HepG2 (cell line): ENCODE measurements at regions not wholly inside any gene's neighbourhood (a gene's known extent, or its start where the extent isn't known, plus 50 kb on each side); places are given as distances from the start of the nearest gene placed in this dataset.

ENCODE experiments used
- ATAC-seq: fragments of 200-7000 bp; cut with Tn5 transposase; 3 replicates; pipeline ENCODE4 v1.9.1; 2020; ENCODE audit warnings: mild to moderate bottlenecking, moderate library complexity
- BruUV-seq: library from RNA; stranded (reverse); fragments of 400-500 nt; replicated peaks from 2 replicates; lab custom pipeline; 2021; lab: Mats Ljungman, UMichigan
- CTCF ChIA-PET: fragments of 300-600 bp; formaldehyde crosslinking; extraction: SDS; loops from one replicate; lab custom pipeline; 2021; ENCODE audit warnings: low total read pairs, inconsistent platforms, low intra/inter-chr PET ratio; lab: Yijun Ruan, JAX
- POLR2A ChIA-PET: fragments of 350-600 bp; sonication (Branson Sonifier 250); formaldehyde crosslinking; loops from one replicate; lab custom pipeline; 2020; ENCODE audit warnings: antibody characterized with exemption, inconsistent platforms; lab: Yijun Ruan, JAX
- DNase-seq: peaks from one replicate; pipeline ENCODE4 v3.0.0-alpha.2; 2015; ENCODE audit warnings: low spot score
- FAIRE-seq: peaks from 3 replicates; lab custom pipeline; 2011; peaks lifted over from hg19 to GRCh38; lab: Jason Lieb, UNC
- H2AFZ ChIP-seq: one replicate; pipeline ENCODE4 v1.6.1; 2011; ENCODE audit warnings: low read length, inconsistent platforms
- H3K27ac ChIP-seq: fragments of 300-600 bp; 3 replicates; pipeline ENCODE4 v1.8.0; 2011; ENCODE audit warnings: mixed run types, mild to moderate bottlenecking, mixed read lengths, low read length, inconsistent platforms; ENCODE audit not compliant: insufficient read depth; ENCODE audit errors: extremely low read length
- H3K27me3 ChIP-seq, 2 experiments: fragments of 200-600 bp in 1 of 2; 2 replicates in 1 of 2; 3 replicates in 1 of 2; pipeline versions ENCODE4 v1.6.0 to v1.8.0; 2011; ENCODE audit warnings: low read length in 2 of 2, mild to moderate bottlenecking in 2 of 2, moderate library complexity in 2 of 2, inconsistent platforms in 1 of 2; ENCODE audit not compliant: insufficient read depth in 2 of 2, control insufficient read depth in 1 of 2
- H3K36me3 ChIP-seq, 2 experiments: fragments of 200-600 bp in 1 of 2; replicated peaks in 1 of 2; 2 replicates in 1 of 2; 3 replicates in 1 of 2; pipeline versions ENCODE4 v1.5.1 to v1.8.0; 2011; ENCODE audit warnings: low read length in 2 of 2, inconsistent platforms in 1 of 2; ENCODE audit not compliant: insufficient read depth in 2 of 2, control insufficient read depth in 1 of 2
- H3K4me1 ChIP-seq: 2 replicates; pipeline ENCODE4 v1.5.1; 2012; ENCODE audit warnings: low read length, inconsistent platforms; ENCODE audit not compliant: insufficient read depth
- H3K4me2 ChIP-seq: 2 replicates; pipeline ENCODE4 v1.6.0; 2011; ENCODE audit warnings: low read depth, low read length, inconsistent platforms
- H3K4me3 ChIP-seq, 3 experiments: fragments of 200-600 bp in 1 of 3; sonication (generic), shearing (Covaris generic) in 1 of 3; replicated peaks in 1 of 3; 2 replicates each; pipeline ENCODE4 v1.5.1; 2011 to 2016; ENCODE audit warnings: low read length in 3 of 3, inconsistent platforms in 2 of 3, low read depth in 2 of 3, mild to moderate bottlenecking in 2 of 3, control low read depth in 1 of 3, mixed read lengths in 1 of 3; ENCODE audit not compliant: insufficient read depth in 1 of 3
- H3K79me2 ChIP-seq: one replicate; pipeline ENCODE4 v1.6.1; 2011; ENCODE audit warnings: low read length, inconsistent platforms; ENCODE audit not compliant: insufficient read depth
- H3K9ac ChIP-seq: 2 replicates; pipeline ENCODE4 v1.6.0; 2011; ENCODE audit warnings: mild to moderate bottlenecking, low read depth, low read length, inconsistent platforms; ENCODE audit not compliant: insufficient read depth
- H3K9me3 ChIP-seq: 2 replicates; pipeline ENCODE4 v1.5.1; 2012; ENCODE audit warnings: mild to moderate bottlenecking, low read length
- H4K20me1 ChIP-seq: 2 replicates; pipeline ENCODE4 v1.6.0; 2011; ENCODE audit warnings: inconsistent platforms, mild to moderate bottlenecking, low read length, moderate library complexity; ENCODE audit not compliant: insufficient read depth
- IKZF5 ChIP-seq: IDR thresholded peaks from 2 replicates; pipeline ENCODE4 v1.6.1; 2018; ENCODE audit warnings: missing genetic modification reagents, mild to moderate bottlenecking, missing compliant biosample characterization
- JUN ChIP-seq: sonication (generic); formaldehyde crosslinking; IDR thresholded peaks from 2 replicates; pipeline ENCODE4 v1.4.0; 2020; ENCODE audit warnings: mild to moderate bottlenecking, missing genetic modification reagents
- PATZ1 ChIP-seq: sonication (generic); formaldehyde crosslinking; IDR thresholded peaks from 2 replicates; pipeline ENCODE4 v1.4.0; 2020; ENCODE audit warnings: missing genetic modification reagents
- ZMAT3 ChIP-seq: sonication (generic); formaldehyde crosslinking; conservative IDR thresholded peaks from 2 replicates; pipeline ENCODE4 v1.7.0; 2021; ENCODE audit warnings: missing genetic modification reagents
- ZNF143 ChIP-seq: sonication (generic); formaldehyde crosslinking; IDR thresholded peaks from 2 replicates; pipeline ENCODE4 v1.4.0; 2020; ENCODE audit warnings: missing genetic modification reagents
- ZNF343 ChIP-seq: sonication (generic); formaldehyde crosslinking; IDR thresholded peaks from 2 replicates; pipeline ENCODE4 v1.4.0; 2020; ENCODE audit warnings: mild to moderate bottlenecking, missing genetic modification reagents
- ZNF446 ChIP-seq: sonication (generic); formaldehyde crosslinking; IDR thresholded peaks from 2 replicates; pipeline ENCODE4 v1.5.0; 2020; ENCODE audit warnings: mild to moderate bottlenecking, missing genetic modification reagents
- ZNF557 ChIP-seq: sonication (generic); formaldehyde crosslinking; IDR thresholded peaks from 2 replicates; pipeline ENCODE4 v1.4.0; 2020; ENCODE audit warnings: missing genetic modification reagents
- ZNF747 ChIP-seq: sonication (generic); formaldehyde crosslinking; IDR thresholded peaks from 2 replicates; pipeline ENCODE4 v1.8.1; 2023; ENCODE audit warnings: missing genetic modification reagents, mild to moderate bottlenecking, borderline replicate concordance
- ZNF781 ChIP-seq: sonication (generic); formaldehyde crosslinking; IDR thresholded peaks from 2 replicates; pipeline ENCODE4 v1.5.1; 2020; ENCODE audit warnings: borderline replicate concordance, mild to moderate bottlenecking, missing genetic modification reagents; ENCODE audit errors: not compliant biosample characterization
- WGBS: methylation state at CpG from one replicate; pipeline ENCODE4 v1.1.6; 2017; ENCODE audit warnings: low lambda C conversion rate; 5-methylcytosine and 5-hydroxymethylcytosine counted together
- in situ Hi-C: cut with HindIII; loops from 2 replicates; pipeline ENCODE4 v1.10.0; 2017; ENCODE audit warnings: low pct_unique_long_range_greater_than_20kb; ENCODE audit not compliant: extremely low pct_ligation_motif_present
- intact Hi-C: fragments of 100-400 bp; cut with micrococcal nuclease; formaldehyde crosslinking; loops from one replicate; pipeline ENCODE4 v1.10.0; 2022; ENCODE audit not compliant: unreplicated experiment

- Histone ChIP-seq H3K36me3 (no peaks in the 10 kb centered on the region), H3K9ac (no peak overlapping the region), H3K27ac (no peak overlapping the region), H3K4me1 (no peaks in the 10 kb centered on the region), H2AFZ (no peak overlapping the region), H3K4me2 (no peak overlapping the region), H3K9me3 (no peaks in the 10 kb centered on the region), H3K27me3 (0 out of 5 replicates have a peak, but pooled peaks cover 0 to 6% of the 10 kb centered on the region in 2 experiments), H3K4me3 (no peak overlapping the region), H4K20me1 (no peaks in the 10 kb centered on the region), H3K79me2 (no peaks in the 10 kb centered on the region)
- ATAC-seq: no peak
- POLR2A ChIA-PET: no interaction called here
- TF ChIP-seq ZMAT3 (CRISPR knock-in tag): no peak
- no peak for TF ChIP-seq ZNF143 (CRISPR knock-in tag)
- TF ChIP-seq JUN: no peak
- no peak for TF ChIP-seq ZNF747
- no peak for TF ChIP-seq ZNF781 (CRISPR knock-in tag)
- TF ChIP-seq ZNF557 (CRISPR knock-in tag): no peak
- TF ChIP-seq PATZ1 (CRISPR knock-in tag): no peak
- no peak for TF ChIP-seq ZNF343 (CRISPR knock-in tag)
- TF ChIP-seq ZNF446: no peak
- TF ChIP-seq IKZF5: no peak
- DNase-seq: no peak
- FAIRE-seq: no peak
- 20% methylated on average over 11 of the region's 11 CpGs for WGBS
- CTCF ChIA-PET: no interaction called here
- intact Hi-C loops: no loop called here
- BruUV-seq: no TSS peak
- in situ Hi-C loops: no loop called here
These were observed 90.0 kb upstream of the NCKAP5 start for GRCh38 chr2:133658020-133658903.
